NOMO-1 (cell line): ENCODE measurements at regions not wholly inside any gene's neighbourhood (a gene's known extent, or its start where the extent isn't known, plus 50 kb on each side); places are given as distances from the start of the nearest gene placed in this dataset.

Experiments used
- DNase-seq, 2 experiments: peaks; one replicate each; lab custom pipeline; 2025; ENCODE audit not compliant: unreplicated experiment in 2 of 2; lab: John Stamatoyannopoulos, UW

DNA sequence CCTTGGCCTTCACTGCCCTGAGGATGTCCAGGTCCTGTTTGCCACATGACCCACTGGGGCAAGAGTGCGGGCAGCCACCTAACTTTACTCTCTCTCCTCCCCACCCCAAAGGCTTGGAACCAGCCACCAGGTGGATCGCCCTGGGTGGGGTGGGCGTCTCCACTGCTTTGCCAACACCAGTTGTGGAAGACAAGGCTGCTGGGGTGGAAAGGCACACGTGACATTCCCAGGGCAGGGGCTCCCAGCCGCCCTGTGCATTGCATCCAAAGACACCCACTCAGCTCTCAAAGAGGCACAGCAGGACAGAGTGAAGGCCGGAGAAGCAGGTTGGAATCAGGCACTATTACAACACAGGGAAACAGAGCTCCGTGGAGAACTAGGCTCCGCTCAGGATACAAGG is 162.2 kb downstream of the OLFM1 start:
- no peak for DNase-seq

- DNase-seq = no peak
Observed at GRCh38 chr9:135251331-135251761, 163.9 kb downstream of the OLFM1 start.

DNA sequence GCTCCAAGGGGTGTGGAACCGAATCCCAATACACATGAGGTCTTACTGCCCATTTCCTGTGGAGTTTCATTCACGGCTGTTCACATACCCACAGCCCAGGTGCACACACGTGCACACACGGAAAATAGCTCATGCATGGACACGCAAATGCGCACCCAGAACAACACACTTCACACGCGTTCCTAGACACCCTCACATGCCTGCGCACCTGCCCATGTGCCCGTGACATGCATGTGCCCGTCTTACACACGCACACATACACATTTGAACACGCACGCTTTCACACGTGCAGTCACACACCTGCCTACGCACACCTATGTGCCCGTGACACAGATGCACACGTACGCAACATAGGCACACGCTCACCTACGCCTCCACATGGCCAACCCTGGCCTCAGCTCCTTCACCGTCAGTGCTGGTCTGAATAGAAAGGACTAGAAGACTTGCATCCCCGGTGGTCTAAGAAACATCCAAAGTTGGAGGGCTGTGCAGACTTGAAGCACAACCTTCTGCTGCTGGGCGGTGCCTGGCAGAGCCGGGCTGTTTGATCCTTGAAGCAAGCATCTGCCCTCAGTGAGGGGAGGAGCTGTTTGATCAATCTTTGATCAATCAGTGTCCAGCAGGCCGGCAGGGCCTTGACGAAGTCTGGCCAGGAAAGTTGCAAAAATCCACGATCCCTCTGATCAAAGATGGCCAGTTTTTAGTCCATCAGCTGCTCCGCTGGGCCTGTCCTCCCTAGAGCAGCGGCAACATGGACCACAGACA is 164.7 kb downstream of the OLFM1 start:
- DNase-seq = no peak

DNA sequence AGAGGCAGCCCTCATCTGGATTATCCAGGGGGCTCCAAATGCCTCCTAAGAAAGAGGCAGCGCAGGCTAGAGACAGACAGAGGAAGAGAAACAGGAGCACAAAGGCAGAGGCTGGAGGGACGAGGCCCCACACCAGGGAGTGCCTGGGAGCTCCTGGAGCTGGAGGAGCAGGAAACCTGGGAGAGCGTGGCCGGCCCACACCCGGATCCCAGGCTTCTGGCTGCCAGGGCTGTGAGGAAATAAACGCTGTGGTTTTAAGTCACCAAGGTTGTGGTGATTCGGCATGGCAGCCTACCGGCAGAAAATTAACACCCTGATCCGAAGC is 165.5 kb downstream of the OLFM1 start:
- no peak for DNase-seq

- no peak for DNase-seq
Observed at GRCh38 chr9:135253305-135254004, 166.0 kb downstream of the OLFM1 start.

GRCh38 chr9:135254176-135255032 is 166.9 kb downstream of the OLFM1 start:
- no peak for DNase-seq

DNA sequence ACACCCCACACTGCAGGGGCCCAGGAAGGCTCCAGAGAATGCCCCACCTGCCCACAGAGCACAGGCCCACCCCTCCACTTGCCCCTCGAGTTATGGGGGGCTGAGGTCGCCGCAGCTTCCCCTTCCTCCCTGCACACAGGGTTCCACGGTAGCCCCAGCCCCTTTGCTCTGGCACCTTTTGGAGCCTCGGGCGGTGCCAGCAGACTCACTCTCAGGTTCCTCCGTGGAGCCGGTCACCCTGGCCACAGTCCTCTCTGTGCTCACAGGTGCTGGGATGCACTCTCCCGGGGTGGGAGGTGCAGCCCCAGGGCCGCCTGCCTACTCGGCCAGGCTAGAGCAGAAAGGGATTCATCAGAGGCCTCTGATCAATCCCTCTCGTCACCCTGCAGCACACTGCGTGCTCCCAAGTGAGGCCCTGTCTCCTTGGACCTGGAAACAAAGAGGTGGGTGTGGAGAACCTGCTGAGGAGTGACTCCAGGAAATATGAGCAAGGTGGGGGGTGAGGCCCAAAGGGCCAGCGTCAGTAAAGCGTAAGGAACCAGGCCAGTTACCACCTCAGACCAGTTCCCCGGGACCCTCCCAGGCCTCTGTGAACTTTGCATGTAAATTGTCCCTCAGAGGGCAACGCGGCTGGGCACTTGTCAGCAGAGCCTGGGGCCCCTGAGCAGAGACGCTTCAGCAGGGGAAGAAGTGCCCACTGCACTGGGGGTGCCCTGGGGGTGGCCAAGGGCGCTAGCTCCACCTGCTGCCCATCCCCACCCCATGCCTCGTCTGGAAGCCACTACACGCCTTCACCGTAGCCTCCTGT is 167.8 kb downstream of the OLFM1 start:
- DNase-seq = no peak

DNA sequence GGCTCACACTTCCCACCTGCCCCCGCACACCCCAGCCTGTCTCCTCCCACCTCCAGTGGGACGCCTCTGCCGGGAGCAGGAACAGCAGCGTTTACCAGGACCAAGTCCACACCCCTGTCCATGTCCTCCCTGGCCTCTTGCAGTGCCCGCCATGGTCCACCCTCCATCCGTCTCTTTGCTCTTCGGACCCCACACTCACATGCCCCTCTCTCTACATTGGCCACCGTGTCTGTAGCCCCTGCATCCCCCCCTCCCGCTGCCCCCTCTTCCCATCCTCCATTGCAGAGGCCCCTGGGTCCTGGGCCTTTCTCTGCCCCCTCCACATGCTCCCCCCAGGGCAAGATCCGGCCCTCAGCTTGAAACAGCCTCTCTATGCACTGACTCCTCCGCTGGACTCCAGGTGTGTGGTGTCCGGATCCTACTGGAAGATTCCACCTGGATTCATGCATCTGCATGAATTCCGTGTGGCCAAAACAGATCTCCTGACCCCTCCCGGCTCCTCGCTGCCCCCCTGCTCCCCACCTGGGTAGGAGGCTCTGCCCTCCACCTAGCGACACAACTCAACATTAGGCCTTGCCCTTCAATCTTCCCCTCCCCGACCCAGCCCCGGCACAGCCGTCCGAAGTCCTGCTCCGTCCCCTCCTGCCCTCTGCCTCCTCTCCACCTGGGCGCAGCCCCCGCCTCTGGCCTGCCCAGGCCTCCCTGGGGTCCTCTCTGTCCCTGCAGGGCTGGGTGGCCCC is 168.5 kb downstream of the OLFM1 start:
- no peak for DNase-seq

DNA sequence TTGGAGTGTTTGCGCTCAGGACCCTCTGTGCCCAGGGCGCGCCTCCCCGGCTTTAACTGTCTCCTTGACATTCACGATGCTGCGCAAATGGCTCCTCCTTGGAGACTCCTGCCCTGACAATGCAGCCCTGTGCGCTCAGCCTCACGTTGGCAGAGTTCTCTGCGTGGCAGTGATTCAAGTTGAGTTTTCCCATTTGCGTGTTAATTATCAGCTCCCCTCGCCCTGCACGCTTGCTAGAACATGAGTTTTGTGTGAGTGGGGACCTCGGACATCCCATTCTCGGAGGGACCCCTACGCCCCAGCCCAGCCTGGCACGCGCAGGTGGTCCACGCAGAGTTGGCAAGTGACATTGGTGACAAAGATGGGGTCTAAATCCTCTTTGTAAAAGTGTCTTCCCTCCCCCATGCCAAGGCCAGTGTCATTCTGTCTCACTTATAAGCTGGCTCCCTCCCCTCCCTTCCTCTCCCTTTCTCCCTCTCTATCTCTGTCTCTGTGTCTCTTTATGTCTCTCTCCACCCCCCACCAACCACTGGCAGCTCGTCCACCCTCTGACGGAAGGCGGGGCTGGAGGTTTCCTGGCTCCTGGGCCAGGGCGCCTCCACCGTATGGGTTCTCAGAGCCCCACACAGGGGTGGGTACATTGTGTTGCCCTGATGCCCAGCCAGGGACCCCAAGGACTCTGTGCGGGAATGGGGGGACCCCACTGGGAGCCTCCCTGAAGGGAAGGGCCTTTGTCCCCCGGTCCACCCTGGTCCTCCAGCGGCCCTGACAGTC is 169.3 kb downstream of the OLFM1 start:
- no peak for DNase-seq

DNA sequence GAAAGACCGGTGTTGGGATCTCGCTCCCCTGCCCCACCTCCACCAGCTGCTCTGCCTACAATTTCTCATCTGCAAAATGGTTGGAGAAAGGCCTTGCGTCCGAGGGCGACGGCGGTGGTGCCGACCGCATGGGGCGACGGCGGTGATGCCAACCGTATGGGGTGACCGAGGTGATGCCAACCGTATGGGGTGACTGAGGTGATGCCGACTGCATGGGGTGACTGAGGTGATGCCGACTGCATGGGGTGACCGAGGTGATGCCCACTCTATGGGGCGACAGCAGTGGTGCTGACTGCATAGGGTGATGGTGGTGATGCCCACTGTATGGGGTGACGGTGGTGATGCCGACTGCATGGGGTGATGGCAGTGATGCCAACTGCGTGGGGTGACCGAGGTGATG is 171.0 kb downstream of the OLFM1 start:
- DNase-seq = no peak

- DNase-seq = no peak
Observed at GRCh38 chr9:135259273-135259672, 171.8 kb downstream of the OLFM1 start.

- no peak for DNase-seq
Observed at GRCh38 chr9:135260221-135261180, 173.0 kb downstream of the OLFM1 start.

DNA sequence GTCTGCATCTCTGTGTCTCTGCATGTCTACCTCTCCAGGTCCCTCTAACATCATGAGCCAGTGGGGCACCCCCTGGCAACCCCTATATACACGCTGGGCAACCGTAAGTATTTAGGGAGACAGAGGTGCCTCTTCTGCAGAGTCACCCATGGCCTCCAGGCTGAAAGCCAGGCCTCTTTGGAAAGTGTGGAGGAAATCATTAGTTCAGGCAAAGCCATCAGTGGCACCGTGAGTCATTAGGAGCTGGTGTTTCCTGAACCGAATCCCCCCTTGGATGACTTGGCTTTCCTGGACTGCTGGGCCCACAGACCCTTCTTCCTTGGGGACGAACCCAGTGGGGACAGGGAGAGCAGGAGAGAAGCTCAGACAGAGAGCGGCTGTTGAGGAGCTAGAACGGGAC is 174.8 kb downstream of the OLFM1 start:
- DNase-seq = no peak

DNA sequence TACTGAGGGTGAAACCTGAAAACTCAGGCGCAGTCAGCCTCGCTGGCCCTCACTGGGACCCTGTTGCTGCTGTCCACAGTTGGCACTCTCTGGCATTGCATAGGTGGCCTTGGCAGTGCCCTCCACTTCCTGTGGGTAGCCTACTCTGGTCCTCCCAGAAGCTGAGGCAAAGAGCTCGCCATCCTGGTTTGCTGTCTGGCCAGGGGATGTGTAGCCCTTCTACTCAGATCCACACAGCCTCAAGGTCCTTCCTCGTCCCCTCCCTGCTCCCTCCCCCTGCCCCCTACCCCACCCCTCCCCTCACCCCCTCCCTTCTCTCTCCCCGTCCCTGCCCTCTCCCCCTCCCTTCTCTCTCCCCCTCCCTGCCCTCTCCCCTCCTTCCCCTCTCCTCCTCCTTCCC is 176.0 kb downstream of the OLFM1 start:
- DNase-seq = no peak

GRCh38 chr9:135265931-135266330 is 178.5 kb downstream of the OLFM1 start:
- no peak for DNase-seq

DNA sequence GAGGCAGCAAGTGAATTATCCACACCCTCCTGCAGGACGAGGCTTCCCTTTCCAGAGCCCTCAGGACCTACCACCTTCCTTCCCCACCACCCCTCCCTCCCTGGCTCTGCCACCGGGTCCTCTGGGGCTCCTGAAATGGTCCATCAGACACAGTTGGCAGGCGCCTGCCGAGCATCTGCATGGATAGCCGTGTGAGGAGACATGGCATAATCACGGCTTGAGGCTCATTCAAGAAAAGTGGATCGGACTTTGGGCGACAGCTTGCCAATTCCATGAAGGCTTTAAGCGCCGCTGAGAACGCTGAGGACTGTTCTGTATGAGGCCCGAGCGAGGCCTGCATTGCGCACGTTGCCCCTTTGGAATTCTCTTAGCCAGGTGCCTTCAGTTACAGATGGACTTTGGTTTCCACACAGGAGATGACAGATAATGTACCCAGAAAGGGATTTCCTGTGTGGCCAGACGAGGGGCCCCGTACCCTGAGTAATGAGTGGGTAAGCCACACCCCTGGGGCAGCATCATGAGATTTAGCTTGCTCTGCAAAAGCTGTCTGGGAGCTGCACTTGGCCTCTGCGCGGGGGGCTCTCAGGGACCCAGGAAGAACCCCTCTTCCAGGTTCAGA is 179.8 kb downstream of the OLFM1 start:
- no peak for DNase-seq

DNA sequence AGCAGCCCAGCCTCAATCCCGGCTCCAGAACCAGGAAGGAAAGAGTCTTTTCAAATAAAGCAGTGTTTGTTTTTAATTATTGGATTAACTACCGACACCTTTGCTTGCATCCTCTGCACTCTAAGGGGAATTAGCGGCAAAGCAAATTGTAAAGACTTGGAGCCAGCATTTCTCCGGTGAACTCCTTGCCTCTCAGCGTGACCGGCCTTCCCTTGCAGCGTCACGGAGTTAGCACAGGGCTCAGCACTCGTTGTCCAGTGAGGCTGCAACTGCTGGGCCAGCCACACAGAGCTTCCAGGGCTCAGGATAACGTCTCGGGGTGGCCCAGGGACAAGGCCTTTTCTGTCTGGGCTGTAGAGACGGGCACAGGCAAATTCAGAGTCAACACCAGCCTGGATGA is 180.6 kb downstream of the OLFM1 start:
- no peak for DNase-seq

DNA sequence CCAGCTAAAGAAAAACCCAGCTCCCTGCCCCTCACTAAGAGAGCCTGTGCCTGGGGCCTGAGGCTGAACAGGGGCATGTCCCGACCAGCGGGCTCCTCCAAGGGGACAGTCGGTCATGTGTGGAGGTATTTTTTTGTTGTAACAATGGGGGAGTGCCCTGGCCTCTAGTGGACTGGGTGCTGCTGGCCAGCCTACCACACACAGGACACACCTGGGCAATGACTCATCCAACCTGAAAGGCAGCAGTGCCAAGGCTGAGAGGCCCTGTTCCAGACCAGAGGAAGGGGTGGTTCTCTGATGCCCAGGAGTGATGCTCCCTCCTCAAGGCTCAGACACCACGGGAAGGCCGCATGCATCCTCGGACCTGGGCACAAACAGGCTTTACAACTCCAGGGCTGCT is 181.5 kb downstream of the OLFM1 start:
- DNase-seq = no peak
